ENCODE measurements at regions not wholly inside any gene's neighbourhood (a gene's known extent, or its start where the extent isn't known, plus 50 kb on each side); places are given as distances from the start of the nearest gene placed in this dataset.

- no peak for DNase-seq (ENCODE audit: low read depth in 2 of 2)
- Histone ChIP-seq H3K9ac (ENCODE audit: insufficient read depth, low read length) (no peak overlapping the region), H3K4me2 (ENCODE audit: extremely low read depth, insufficient read depth, low read length) (no peak overlapping the region), H3K36me3 (ENCODE audit: control insufficient read depth, insufficient read depth, low read length) (no peaks in the 10 kb centered on the region), H2AFZ (ENCODE audit: low read length) (no peak overlapping the region), H3K9me3 (ENCODE audit: control insufficient read depth, insufficient read depth, low read depth, low read length) (no peaks in the 10 kb centered on the region), H3K4me3 (replicated peaks in 1 of 4; ENCODE audit: control extremely low read depth in 1 of 4, insufficient read depth in 1 of 4, low read depth in 3 of 4, low read length in 4 of 4) (no peak overlapping the region), H3K27ac (ENCODE audit: insufficient read depth, low read length) (no peak overlapping the region), H3K79me2 (ENCODE audit: control insufficient read depth, insufficient read depth, low read length) (no peaks in the 10 kb centered on the region), H3K4me1 (ENCODE audit: control insufficient read depth, extremely low read depth, insufficient read depth, low read length) (no peaks in the 10 kb centered on the region), H4K20me1 (ENCODE audit: control insufficient read depth, extremely low read depth, insufficient read depth, low read length) (no peaks in the 10 kb centered on the region), H3K27me3 (ENCODE audit: control insufficient read depth, insufficient read depth, low read length) (no peaks in the 10 kb centered on the region)
- no peak for TF ChIP-seq EZH2 (IDR thresholded peaks at IDR 0.05; ENCODE audit: low read length, missing control alignments)
- TF ChIP-seq, protein P1, sequence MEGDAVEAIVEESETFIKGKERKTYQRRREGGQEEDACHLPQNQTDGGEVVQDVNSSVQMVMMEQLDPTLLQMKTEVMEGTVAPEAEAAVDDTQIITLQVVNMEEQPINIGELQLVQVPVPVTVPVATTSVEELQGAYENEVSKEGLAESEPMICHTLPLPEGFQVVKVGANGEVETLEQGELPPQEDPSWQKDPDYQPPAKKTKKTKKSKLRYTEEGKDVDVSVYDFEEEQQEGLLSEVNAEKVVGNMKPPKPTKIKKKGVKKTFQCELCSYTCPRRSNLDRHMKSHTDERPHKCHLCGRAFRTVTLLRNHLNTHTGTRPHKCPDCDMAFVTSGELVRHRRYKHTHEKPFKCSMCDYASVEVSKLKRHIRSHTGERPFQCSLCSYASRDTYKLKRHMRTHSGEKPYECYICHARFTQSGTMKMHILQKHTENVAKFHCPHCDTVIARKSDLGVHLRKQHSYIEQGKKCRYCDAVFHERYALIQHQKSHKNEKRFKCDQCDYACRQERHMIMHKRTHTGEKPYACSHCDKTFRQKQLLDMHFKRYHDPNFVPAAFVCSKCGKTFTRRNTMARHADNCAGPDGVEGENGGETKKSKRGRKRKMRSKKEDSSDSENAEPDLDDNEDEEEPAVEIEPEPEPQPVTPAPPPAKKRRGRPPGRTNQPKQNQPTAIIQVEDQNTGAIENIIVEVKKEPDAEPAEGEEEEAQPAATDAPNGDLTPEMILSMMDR (conservative IDR thresholded peaks at IDR 0.05 in 1 of 2, IDR thresholded peaks at IDR 0.05 in 1 of 2; ENCODE audit: low read depth in 1 of 2, low read length in 2 of 2), result no peak
Observed at GRCh38 chr9:135372501-135373008, 107.0 kb upstream of the PPP1R26 start.

DNA sequence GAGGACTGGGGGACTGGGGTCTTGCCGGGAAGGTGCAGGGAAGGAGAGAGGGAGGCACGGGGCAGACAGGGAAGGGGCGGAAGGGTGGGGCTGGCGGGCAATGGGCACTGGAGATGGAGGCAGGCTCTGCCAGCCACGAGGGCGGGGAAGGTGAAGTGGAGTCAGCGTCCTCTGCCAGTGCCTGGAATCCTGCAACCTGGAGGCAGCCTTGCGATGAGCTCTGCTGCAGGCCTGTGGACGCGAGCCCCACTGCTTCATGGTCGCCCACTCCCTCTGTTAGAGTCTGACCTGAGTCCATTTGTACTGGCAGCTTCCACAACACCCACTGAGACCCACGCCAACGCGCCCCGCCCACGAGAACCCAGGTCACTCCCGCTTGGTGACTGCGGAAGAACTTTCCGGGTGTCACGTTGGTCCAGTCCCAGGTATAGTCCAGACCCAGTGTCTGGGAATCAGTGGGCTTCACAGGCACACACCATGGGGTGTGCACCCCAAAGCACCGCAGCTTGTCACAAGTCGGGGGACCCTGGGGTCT, 106.4 kb upstream of the PPP1R26 start:
- Histone ChIP-seq H3K4me2 (ENCODE audit: extremely low read depth, insufficient read depth, low read length) (no peak overlapping the region), H3K9ac (ENCODE audit: insufficient read depth, low read length) (no peak overlapping the region), H3K79me2 (ENCODE audit: control insufficient read depth, insufficient read depth, low read length) (no peaks in the 10 kb centered on the region), H3K36me3 (ENCODE audit: control insufficient read depth, insufficient read depth, low read length) (no peaks in the 10 kb centered on the region), H4K20me1 (ENCODE audit: control insufficient read depth, extremely low read depth, insufficient read depth, low read length) (no peaks in the 10 kb centered on the region), H2AFZ (ENCODE audit: low read length) (no peak overlapping the region), H3K27me3 (ENCODE audit: control insufficient read depth, insufficient read depth, low read length) (no peaks in the 10 kb centered on the region), H3K4me3 (replicated peaks in 1 of 4; ENCODE audit: control extremely low read depth in 1 of 4, insufficient read depth in 1 of 4, low read depth in 3 of 4, low read length in 4 of 4) (no peak overlapping the region), H3K4me1 (ENCODE audit: control insufficient read depth, extremely low read depth, insufficient read depth, low read length) (no peaks in the 10 kb centered on the region), H3K27ac (ENCODE audit: insufficient read depth, low read length) (no peak overlapping the region), H3K9me3 (ENCODE audit: control insufficient read depth, insufficient read depth, low read depth, low read length) (no peaks in the 10 kb centered on the region)
- TF ChIP-seq EZH2 (IDR thresholded peaks at IDR 0.05; ENCODE audit: low read length, missing control alignments), result no peak
- TF ChIP-seq, protein P1 (conservative IDR thresholded peaks at IDR 0.05 in 1 of 2, IDR thresholded peaks at IDR 0.05 in 1 of 2; ENCODE audit: low read depth in 1 of 2, low read length in 2 of 2), result no peak
- DNase-seq (ENCODE audit: low read depth in 2 of 2), result no peak

DNA sequence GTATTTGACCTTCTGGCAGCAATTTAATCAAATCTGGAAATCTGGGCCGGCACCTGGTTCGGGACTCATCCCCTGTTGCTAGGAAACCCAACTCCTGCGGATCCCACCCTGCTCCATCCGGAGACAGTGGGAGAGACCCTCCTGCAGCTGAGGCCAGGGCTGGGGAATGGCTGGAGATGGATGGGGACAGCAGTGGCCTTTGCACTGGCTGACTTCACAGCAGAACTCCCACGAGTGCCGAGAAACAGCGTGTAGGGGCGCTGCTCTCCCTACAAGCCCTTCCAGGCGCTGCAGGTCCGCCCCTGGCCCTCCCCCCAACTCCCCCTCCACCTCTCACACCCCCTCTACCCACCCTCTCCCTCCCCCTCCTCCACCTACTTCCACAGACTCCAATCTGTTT, 105.8 kb upstream of the PPP1R26 start:
- Histone ChIP-seq H3K79me2 (ENCODE audit: control insufficient read depth, insufficient read depth, low read length) (no peaks in the 10 kb centered on the region), H3K27me3 (ENCODE audit: control insufficient read depth, insufficient read depth, low read length) (no peaks in the 10 kb centered on the region), H3K4me1 (ENCODE audit: control insufficient read depth, extremely low read depth, insufficient read depth, low read length) (no peaks in the 10 kb centered on the region), H3K27ac (ENCODE audit: insufficient read depth, low read length) (no peak overlapping the region), H3K9me3 (ENCODE audit: control insufficient read depth, insufficient read depth, low read depth, low read length) (no peaks in the 10 kb centered on the region), H2AFZ (ENCODE audit: low read length) (no peak overlapping the region), H4K20me1 (ENCODE audit: control insufficient read depth, extremely low read depth, insufficient read depth, low read length) (no peaks in the 10 kb centered on the region), H3K36me3 (ENCODE audit: control insufficient read depth, insufficient read depth, low read length) (no peaks in the 10 kb centered on the region), H3K4me3 (replicated peaks in 1 of 4; ENCODE audit: control extremely low read depth in 1 of 4, insufficient read depth in 1 of 4, low read depth in 3 of 4, low read length in 4 of 4) (no peak overlapping the region), H3K9ac (ENCODE audit: insufficient read depth, low read length) (no peak overlapping the region), H3K4me2 (ENCODE audit: extremely low read depth, insufficient read depth, low read length) (no peak overlapping the region)
- TF ChIP-seq EZH2 (IDR thresholded peaks at IDR 0.05; ENCODE audit: low read length, missing control alignments), result no peak
- TF ChIP-seq, protein P1 (conservative IDR thresholded peaks at IDR 0.05 in 1 of 2, IDR thresholded peaks at IDR 0.05 in 1 of 2; ENCODE audit: low read depth in 1 of 2, low read length in 2 of 2), result no peak
- no peak for DNase-seq (ENCODE audit: low read depth in 2 of 2)
